HG03025 (cell line): ENCODE measurements at regions not wholly inside any gene's neighbourhood (a gene's known extent, or its start where the extent isn't known, plus 50 kb on each side); places are given as distances from the start of the nearest gene placed in this dataset.

Experiments
- ATAC-seq: cut with Tn5 transposase; IDR thresholded peaks from one replicate; pipeline ENCODE4 v1.9.1; 2021; ENCODE audit warnings: mild to moderate bottlenecking, moderate library complexity; ENCODE audit not compliant: unreplicated experiment, low FRiP score

DNA sequence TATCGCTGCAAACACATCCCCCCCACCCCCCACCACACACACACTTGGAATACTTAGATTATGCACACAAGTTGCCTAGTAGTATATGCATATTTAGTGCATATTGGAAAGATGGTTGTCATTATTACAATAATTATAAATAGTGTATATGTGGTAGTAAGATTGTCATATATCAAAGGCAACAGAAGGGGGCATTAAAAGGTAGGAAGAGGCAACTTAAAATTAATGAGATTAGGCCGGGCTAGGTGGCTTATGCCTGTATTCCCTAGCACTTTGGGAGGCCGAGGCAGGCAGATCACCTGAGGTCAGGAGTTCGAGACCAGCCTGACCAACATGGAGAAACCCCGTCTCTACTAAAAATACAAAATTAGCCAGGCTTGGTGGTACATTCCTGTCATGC, 52.1 kb downstream of the GSC start:
- no peak for ATAC-seq

DNA sequence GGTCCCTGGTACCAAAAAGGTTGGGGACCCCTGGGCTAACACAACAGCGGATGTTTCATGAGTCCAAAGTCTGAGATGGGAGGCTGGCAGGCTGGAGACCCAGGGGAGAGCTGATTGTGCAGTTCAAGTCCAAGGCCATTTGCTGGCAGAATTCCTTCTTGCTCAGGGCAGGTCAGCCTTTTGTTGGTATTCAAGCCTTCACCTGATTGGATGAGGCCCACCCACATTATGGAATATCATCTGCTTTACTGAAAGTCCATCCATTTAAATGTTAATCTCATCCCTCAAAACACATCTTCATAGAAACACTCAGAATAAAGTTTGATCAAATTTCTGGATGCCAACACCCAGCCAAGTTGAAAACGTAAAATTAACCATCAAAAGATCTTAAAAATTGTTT, 52.9 kb downstream of the GSC start:
- no peak for ATAC-seq

DNA sequence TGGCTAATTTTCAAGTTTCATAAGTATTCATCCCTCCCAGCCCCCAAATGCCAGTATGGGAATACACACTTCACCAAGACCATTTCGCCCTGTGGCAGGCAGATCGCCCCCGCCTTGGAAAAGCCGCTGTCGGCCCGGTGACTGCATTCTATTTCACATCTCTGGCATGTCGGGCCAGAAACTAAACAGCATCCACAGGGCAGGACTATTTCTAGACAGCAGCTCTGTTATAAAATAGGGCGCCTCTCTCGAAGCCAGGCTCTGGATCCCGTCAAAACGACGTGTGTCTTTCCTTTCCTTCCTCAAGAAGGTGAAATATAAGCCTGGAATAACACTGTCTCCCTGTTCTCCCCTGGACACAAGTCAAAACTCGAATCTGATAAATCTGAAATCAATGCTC, 56.8 kb downstream of the GSC start:
- ATAC-seq, result no peak

DNA sequence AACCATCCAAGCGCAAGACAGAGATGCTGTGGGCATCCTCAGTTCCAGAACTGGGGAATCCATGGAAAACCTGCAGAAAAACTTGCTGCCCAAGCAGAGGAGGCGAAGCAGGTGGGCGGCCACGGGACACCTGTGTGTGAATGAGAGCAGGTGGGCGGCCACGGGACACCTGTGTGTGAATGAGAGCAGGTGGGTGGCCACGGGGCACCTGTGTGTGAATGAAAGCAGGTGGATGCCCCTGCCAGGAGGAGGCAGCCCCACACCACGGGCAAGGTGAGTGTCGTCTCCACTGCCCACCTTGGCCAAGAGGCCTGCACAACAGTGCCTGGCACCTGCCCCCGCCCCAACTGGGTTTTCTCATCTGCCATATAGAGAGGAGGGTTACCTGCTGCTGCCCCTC, 59.2 kb downstream of the GSC start:
- no peak for ATAC-seq

DNA sequence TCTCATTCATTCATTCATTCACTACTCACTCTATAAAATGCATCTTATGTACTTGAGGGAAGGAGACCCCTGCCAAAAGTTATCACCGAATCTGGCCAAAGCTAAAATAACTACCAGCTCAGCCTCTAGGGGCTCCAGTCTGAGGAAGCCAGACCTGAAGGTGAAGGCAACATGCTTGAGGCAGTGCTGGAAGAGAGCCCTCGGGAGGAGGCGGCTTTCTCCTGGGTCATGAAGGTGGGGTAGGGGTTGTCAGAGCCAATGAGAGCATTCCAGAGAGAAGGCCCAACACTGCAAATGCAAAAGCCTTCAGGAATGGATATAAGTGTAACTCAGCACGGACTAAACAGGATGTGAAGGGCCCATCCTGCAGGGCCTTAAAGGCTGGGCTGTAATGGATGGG, 62.4 kb downstream of the GSC start:
- ATAC-seq, result no peak

DNA sequence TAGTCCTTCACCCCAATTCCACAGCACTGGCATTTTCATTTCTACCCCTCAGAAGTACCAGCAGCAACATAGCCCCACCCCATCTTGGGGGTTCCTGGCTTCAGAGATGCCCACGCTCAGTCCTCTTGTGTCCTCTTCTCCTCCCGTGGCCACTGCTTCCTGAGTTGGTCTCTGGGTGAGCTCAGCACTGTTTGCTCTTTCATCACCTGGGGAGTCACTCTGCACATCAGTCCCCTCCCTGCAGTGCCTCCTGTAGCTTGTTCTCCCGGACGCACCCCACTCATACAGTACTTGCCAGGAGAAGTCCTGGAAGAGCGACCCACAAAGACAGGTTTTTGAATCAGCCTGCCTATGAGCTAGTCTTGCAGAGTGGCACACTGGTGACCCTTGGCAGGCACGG, 63.8 kb downstream of the GSC start:
- no peak for ATAC-seq

DNA sequence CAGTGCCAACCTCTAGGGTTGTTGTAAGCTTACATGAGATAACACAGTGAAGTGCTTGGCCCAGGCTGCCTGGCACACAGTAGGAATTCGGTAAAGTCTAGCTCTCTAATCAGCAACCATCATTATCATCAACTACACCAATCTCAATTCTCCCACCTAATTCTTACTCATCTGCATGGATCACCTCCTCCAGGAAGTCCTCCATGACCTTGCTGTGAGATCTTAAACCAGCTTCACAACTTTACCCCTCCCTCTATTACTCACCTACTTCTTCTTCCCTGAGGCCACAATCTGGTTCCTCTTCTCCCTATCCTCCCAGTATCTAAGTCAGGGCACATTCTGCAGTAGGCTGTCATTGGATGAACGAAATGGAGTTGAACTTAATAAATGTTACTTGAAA, 67.3 kb downstream of the GSC start:
- no peak for ATAC-seq

DNA sequence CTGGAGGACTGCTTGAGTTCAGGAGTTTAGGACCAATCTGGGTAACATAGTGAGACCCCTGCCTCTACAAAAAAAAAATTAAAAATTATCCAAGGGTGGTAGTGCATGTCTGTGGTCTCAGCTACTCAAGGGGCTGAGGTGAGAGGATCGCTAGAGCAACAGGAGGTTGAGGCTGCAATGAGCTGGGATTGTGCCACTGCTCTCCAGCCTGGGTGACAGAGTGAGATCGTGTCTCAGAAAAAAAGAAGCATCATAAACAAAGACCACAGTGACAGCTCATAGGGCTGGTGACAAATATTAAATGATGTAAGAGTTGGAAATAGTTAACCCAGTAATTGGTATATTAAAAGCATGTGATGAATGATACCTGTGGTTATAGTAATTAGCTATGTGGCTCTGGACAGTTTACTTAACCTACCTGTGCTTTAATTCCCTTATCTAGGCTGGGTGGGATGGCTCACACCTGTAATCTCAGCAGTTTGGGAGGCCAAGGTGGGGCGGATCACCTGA, 68.0 kb downstream of the GSC start:
- no peak for ATAC-seq

DNA sequence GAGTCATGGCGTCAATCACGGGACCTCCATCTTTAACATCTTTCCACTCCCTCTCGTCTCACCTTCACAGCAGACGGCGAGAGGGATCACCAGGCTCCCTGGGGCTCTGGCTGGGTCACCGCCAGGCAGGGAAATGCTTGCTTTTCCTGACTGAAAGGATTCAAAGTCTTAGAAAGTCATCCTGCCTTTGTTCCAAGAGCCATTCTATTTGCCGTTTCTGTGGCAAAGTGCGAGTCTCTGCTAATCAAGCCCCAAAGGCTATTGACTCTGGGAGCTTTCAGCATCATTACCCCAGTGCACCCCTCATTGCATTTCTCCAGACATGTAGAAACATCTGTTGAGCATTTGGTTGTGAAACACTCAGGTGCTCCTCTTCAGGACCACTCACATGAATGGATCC, 69.6 kb downstream of the GSC start:
- no peak for ATAC-seq

DNA sequence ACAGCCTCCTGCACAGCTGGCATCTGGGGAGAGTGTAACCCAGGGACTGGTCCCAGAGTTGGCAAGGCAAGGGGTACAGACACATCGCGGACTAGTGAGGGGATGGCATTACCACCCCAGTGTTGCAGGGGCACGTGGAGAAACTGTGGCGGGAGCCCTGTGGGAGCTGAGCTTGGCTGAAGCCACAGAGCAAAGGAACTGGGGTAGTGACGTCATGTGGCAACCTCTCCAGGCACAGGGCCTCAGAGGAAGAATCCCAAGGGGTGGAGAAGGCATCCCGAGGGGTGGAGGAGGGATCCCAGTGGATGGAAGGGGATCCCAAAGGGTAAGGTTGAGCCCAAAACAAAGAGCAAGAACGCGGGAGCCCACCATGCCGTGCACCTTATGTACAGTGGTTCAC, 70.1 kb downstream of the GSC start:
- ATAC-seq, result no peak

DNA sequence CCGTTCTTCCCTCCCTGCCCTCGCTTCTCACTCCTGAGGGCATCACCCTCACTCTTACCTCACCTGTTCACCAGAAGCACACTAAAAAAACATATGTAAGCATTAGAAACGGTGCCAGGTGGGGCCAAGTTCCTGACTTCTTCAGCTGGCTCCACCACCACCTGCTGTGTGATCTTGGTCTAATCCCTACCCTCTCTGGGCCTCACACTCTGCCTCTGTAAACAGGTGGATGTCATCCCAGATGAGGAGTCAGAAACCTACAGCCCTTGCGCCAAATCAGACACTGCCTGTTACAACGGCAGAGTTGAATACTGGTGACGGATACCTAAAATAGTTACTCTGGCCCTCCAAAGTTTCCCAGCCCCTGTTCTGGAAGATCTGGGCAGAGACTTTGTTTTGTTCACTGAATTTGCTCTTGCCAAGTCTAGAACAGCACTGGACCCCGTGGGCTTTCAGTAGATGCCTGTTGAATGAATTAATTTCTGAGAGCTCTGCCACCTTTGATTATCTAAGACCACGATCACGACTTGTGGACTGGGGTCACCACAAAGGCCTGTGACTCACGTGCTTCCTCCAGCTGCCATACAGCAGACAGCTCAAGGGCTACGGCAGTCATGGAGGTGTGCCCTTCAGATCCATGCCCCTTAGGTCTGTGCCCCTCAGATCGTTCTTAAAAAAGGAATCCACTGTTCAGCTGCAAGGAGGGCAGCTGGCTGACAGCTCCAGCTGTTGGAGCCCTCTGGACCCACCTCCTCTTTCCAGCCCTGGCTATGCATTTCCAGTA, 71.9 kb downstream of the GSC start:
- ATAC-seq, result no peak

DNA sequence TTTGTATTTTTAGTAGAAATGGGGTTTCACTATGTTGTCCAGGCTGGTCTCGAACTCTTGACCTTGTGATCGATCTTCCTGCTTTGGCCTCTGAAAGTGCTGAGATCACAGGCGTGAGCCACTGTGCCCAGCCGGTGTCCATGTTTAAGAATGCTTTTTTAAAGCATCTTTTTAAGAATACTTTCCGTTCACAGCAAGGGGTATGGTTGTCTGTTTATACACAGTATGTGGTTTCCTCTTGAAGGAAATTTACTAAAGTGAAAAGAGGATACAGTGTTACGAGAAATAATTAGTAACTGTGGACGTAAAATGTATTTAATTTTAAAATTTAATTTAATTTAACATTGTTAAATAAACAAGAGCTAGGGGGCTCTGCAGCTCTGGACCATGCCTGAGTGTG, 73.4 kb downstream of the GSC start:
- ATAC-seq, result no peak

DNA sequence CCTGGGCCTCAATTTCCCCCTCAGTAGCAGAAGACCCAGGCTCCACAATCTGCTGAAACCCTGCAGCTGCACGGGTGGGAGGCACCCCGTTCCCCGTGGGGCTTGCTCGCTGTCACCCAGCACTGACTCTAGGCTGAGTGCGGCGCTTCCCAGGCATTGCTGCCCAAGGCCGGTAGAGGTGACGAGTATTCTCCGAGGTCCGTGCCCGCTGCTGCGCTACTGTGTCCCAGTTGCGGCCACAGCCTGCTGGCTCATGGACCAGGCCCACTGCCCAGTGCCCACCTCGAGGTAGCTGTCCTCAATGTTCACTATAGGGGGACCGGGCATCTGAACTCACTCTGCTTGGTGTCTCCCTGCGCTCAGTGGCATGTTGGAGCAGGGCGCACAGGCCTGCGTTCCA, 74.7 kb downstream of the GSC start:
- no peak for ATAC-seq

DNA sequence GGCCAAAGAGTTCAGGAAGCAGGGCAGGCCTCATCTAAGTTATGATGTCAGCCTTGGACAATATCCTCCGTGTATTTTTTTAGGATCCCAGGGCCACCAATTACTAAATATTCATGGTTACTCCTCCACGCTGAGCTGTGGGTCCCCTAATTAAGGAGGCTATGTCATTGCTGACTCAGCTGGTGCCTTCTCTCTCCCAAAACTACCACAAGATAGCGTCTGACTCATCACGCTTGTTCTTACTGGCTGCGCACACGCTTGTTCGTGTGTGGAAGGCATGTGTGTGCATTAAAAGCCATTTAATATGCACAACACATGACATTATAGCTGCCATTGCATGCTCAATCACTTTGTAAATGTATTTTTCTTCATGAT, 78.3 kb downstream of the GSC start:
- ATAC-seq, result no peak

DNA sequence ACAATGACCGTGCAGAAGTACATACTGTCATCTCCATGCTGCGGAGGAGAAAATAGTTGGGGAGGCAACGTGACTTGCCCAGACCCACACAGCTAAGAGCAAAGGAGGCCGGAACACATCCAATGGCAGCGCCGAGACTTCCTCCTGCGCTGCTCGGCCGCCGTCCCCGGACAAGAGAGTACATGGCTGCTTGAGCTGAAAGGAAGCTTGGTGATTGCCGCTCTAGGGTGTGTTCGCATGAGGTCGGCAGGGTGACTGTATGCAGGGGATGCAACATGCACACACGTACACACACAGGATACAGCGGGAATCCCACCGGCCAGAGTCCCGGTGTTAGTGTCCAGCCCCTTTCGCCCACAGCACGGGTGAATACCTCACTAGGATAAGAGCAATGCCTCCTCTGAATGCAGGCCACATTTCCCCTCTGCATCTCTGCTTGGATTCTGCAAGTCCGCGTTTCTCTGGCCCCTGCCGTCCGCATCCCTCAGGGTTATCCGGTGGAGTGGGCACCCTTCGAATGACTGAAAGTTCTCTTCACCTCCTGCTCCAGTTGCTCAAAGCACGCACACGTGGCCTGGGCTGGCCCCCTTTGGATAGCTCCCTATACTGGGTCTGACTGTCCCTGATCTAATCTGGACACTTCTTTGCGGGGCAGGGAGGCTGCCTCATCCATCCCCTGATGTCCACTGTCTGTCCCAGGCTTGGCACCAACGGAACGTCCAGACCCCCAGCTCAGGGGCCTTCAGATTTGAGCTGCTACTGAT, 78.8 kb downstream of the GSC start:
- no peak for ATAC-seq

DNA sequence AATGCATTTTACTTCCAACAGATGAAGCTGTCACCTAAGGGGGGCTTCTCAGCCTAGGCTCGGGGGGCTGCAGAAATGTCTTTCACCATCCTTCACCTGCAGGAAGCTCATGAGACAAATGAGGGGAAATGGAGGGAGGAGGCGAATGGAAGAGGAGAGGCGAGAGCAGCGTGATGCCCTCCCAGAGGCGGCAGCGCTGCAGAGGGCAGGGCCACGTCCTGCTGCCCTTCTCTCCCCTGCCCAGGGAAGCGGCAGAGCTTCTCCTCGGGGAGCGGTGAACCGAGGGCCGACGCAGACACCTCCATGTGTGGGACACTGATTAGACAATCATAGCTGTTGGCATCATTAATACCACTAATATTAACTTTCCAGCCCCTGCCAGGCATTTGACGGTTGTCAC, 78.3 kb downstream of the SERPINA3 start:
- no peak for ATAC-seq

DNA sequence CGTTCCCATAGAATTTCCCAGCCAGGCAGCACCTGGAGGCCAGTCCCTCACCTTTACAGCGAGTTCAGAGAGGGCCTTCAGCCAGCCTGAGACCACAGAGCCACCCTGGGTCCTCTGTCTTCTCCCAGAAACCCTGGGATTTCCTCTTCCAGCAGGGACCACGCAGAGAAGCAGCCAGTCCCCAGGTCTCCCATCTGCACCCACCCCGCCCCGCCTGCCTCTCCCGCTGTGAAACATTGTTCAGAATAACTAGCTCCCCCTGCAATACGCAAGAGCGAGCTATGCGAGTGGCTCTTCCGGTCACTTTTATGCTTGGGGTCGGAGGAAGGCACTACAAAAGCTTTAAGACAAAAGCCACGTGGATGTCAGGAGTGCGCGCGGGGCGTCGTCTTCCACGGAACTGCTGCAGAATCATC, 77.8 kb downstream of the SERPINA3 start:
- ATAC-seq, result no peak

DNA sequence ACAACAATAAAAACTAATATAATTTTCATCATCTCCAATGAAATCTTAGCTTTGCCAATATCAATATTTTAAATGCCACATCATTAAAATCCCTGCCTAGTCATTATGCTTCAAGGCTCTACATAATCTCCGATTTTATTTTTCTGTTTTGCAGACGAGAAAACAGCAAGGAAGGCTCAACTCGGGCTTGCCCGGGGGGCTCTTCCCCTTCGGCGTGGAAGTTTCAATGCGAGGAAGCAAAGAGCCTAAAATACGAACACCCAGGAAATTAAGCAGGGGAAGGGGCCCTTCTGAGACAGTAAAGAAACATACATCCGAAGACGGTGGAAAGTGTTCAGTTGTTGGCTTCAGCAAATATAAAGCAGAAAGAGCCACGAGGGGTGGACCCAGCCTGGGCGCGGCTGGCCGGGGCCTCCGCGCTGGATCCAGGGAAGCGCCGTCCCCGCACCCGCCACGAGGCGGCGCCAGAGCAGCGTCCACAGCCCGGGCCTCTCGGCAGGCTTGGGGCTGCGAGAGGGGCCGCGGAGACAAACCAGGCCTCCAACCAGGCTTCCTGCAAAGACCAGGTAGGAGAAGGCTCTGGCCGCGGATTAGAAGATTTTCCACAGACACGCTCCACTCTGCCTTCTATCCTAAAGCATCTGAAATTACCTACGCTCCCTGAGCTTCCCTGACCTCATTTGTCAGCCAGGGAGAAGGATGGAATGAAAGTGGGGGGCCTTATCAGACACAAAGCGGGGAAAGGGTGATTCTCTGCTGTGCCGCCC, 77.2 kb downstream of the SERPINA3 start:
- peak; percentile 69 for ATAC-seq

DNA sequence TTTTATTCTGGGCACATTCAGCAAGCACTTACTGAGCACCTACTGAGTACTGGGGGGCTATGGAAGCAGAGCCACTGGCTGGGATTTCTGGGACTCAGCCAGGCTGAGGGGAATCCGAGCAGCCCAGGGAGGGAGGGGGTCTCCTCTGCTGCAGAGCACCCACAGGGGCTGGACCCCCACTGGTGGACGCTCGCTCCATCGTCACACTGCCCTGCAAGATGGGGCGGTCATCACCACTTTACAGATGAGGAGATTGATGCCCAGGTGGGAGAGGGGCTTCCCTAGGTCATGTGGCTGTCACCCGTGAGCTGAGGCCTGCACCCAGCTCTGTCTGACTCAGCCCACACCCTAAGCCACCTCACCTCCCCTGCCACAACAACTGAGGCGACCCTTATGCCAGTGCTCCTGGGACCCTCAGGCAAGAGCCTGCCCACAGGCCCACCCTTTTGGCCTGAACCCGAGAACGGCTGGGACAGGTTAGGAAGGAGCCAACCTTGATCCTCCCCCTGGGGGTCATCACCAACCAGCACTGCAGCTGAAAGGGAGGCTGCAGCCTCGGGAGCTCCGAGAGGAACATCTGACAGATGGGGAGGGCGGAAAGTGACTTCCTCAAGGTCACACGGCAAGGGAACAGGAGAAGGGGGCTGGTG, 74.4 kb downstream of the SERPINA3 start:
- ATAC-seq, result no peak

DNA sequence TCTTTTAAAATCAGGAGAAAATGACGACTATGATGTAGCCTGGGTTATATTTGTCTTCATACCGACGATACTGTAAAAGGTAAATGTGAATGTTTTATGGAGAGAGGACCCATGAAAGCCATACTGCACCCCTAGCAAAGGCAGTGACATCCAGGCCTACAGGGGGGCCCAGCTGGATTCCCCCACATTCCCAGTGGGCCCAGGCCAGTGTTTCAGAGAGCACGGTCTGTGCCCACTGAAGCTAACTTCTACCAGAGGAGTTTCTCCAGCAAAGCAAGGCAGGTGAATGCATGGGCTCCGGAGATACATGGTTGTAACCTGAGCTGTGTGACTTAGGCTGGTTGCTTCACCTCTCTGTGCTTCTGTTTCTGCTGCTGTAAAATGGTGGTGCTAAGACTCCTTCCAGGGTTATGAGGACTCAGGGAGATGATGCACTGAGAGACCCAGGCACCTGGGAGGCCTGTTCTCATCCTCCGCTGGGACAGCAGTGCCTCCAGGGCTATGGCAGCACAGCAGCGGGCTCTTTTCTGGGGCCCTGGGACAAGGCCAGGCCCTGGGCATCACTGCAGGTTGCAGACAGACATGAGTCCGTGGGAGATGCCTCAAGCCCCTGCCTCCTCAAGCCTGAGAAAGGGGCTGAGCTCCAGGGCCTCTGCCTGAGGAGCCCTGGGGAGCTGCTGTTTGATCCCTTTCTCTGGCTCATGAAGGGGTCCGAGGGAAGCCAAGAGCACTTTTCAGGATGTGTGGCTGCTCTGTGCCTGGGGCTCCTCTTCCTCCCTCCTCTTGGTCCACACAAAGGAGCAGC, 73.7 kb downstream of the SERPINA3 start:
- ATAC-seq, result no peak
